ENCODE measurements at regions not wholly inside any gene's neighbourhood (a gene's known extent, or its start where the extent isn't known, plus 50 kb on each side); places are given as distances from the start of the nearest gene placed in this dataset.

DNA sequence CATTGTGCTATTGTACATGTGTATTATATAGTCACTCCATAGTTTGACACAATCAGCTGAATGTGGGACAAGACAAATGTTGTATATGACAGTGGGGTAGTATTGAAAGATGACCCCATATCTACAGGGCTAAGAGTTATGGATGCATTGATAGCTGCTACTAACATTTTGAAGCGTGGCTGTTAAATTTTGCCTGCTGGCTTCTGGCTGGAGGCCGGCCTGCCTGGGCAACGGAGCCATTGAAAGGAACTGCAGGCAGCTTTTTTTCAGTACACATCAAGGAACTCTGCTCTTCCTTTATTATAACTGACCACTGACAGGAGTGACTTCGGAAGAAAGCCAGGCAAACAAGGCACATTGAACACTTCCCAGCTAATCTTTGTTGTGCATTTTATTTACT, 76.1 kb upstream of the TMEM33 start:
- no peak for DNase-seq

DNA sequence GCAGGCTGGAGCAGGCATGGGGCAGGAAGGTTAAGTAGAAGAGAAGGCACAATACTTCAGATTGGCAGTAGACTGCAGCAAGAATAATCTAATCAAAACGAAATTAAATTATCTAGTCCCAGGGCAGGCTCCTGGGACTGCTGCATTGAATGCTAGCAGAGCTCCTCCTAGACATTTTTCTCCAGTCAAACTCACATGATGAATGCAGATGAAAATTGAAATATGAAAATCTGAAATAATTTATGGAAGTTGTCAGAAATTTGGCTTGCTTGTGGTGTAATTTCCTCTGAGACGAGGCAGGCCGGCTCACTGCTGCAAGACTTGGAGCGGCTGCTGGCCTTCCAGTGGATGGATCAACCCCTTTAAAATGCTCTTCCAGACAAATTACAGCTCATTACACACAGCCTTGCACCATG, 78.0 kb upstream of the TMEM33 start:
- no peak for DNase-seq

DNA sequence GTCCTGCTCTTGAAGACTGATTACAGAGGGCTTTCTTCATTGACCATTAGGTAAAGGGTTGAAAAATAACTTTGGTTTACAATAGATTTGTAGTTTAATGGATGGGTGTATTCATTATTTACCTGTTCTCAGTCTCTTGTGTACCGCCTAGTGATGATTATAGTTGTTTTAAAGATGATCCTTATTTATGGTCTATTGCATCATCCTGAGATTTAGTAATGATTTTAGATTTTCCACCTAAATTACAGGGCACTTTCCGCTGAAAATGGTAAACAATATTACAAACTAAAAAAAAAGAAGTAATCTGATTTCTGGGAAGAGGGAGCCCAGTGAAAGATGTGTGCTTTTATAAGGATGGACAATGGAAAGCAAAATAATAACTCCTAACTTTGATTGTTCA, 78.4 kb upstream of the TMEM33 start:
- DNase-seq: no peak

DNA sequence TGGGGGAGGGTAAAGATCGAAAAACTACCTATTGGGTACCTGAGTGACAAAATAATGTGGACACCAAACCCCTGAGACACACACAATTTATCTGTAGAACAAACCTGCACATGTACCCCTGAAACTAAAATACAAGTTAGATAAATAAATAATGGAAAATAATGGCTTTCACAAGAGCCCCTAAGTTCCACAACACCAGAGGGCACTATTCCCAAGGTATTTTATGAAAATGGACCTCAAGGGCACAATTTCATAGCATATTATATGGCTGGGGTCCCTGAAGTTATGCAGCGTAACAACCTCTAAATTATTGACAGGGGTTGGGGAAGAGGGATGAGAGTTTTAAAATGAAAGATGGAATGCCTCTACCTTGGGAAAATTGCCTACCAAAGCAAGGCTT, 81.3 kb upstream of the TMEM33 start:
- DNase-seq: no peak

DNA sequence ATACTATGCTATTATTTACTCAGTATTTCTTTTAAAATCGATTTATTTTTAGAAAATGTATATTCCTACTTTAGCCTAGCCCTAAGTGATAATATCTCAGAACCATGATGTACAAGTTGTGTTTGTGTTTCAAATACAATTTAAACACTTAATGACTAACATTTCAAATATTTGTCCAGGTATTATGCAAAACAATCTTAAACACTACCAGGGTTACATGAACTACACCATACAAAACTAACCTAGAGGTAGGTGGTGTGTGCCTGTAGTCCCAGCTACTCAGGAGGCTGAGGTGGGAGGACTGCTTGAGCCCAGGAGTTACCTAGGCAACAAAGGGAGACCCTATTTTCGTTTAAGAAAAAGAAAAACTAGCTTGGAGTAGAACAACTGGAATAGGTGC, 83.0 kb upstream of the TMEM33 start:
- no peak for DNase-seq

DNA sequence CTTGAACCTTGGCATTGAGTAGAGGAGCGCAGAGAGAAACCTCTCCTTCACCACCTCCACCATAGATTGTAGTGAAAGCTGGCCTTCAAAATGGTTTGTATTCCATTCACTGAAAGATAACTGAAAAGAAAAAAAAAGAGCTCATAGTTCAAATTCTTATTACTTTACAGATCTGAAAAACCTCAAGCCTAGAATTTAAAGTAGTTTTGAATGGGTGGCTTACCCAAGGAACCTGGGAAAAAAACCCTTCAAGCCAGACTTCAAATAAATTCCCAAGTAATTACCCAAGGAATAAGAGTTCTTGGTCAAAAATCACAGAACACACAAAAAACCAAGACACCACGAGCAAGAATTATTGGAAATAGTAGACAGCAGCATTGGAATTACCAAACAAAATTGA, 83.6 kb upstream of the TMEM33 start:
- DNase-seq: no peak

DNA sequence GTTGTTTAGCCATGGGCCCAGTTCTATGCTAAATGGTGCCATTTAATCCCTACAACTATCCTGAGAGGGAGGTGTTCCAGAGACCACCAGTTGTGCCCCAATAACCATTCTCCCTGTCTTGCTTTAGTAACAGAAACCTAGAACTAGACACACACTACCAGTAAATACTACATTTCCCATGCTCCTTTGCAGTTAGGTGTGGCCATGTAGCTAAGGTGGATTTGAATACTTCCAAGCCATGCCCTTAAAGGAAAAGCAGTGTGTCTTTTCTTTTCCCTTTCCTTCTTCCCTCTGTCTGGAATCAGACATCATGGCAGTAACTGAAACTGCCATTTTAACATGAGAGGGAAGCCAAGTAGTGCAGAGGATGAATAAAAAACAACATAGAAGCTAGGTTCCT, 90.9 kb upstream of the TMEM33 start:
- no peak for DNase-seq

DNA sequence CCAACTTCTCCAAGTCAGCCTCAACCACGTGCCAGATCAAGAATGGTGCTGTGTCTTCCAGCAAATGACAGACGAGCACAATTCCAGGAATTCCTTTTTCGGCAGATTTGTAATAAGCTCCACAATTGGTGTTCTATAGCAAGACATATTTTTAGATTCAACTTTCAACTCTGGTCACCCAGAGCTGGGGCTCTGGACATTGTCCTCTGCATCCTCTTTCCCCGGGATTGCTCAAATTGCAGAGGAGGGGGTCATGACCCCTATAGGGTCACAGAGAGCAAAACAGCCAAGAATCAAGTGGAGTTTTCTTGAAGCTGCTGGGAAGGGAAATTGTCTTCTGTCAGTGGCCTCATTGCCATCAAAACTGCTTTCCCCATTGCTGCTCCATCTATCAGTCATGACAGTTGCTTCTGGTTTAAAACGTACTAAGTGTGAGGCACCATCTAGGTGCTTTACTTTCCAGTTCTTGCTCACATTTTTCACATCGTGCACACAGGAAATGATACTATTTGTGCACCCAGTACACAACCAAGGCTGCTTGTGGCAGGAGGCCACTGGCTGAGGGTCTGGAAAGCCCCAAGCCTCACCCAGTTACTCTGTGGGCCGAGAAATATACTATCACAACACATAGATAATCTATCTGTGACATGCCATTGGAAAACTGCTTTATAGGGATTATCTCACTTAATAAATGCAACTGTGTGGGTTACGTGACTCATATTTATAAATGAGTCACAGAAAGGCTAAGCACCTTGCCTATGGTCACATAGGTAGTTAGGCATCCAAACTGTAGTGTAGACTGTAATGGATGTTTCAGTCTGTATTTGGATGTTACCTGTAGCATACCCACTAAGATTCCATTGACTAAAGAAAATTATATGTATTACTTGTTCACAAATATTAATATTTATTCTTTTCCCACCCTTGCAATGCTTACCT, 91.7 kb upstream of the PHOX2B start:
- DNase-seq: no peak

DNA sequence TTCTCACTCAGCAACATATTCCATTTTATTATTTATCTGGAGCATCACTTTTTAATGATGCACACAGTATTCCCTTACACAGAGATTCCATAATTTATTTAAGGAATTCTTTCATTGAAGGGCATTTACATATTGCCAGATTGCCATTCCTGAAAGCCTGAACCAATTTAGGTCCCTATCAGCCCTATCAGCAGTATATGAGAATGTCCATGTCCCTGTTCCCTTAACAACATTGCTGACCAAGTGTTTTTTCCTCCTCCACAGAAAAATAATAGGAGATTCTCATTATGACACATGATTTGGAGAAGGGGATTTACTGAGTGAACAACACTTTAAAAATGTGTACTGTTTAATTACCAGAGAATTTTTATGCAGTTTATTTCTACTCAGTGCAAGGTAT, 90.1 kb upstream of the PHOX2B start:
- DNase-seq: no peak

DNA sequence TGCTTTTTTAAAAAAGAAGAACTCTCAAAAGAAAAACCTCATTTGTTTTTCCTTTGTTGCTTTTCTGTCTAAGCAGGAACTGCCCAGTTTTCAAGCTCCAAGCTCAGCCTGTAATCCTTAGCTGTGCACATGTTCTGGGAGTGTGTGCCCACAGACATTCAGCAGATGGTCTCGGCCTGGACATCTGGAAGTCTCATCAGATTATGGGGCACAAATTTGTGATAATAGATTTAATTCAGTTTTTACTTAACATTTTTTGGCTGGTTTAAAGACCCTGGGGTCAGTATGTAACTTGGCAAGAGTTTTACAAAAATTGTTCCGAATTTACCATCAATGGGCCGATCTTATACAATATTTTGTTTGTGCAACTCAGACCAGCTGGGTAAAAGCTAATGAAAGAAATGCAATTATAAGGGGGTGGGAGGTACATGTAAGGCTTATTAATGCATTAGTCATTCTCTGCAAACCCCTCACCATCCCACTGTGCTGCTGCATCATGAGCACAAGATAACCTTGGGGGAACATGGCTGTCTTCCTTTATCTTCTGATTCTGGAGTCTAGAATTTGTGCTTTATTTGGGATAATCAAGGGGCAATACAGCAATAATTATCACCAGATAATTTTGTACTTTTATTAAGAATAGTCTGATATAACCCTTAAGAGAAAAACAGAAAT, 86.9 kb upstream of the PHOX2B start:
- DNase-seq: no peak

DNA sequence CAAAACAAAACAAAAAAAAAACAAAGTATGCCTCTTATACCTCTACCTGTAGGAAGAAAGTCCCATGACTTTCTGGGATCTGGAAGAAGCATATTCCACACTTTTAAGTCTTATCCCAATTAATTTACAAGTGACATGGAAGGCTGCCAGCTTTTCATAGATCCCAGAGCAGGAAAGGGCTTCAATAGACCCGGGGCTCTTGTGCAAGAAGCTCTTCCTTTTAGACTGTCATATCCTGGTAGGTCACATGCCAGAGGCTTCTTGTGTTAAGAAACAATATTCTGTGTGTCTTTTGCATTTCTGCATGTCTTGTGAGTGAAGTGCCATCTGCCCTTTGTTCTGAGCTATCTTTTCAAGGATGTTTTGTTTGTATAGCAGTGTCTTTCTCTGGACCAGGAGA, 84.4 kb upstream of the PHOX2B start:
- DNase-seq: no peak

DNA sequence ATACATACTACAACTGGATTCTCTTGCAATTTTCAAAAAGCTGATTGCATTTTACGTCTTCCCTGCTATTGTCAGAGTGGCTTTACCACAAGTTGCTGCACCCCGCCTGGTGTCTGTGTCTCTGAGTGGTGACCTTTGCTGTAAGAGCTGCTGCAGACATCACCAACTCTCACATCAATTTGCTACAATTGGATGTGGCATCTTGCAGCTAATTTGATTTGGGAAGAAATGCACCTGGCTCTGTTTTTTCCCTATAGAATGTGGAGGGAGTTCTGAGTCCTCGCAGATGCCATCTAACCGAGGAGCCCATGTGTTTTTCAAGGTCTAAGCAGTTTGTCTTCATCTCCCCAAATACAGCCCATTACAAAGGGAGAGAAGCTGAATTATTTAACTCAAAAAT, 73.8 kb upstream of the PHOX2B start:
- DNase-seq: no peak

DNA sequence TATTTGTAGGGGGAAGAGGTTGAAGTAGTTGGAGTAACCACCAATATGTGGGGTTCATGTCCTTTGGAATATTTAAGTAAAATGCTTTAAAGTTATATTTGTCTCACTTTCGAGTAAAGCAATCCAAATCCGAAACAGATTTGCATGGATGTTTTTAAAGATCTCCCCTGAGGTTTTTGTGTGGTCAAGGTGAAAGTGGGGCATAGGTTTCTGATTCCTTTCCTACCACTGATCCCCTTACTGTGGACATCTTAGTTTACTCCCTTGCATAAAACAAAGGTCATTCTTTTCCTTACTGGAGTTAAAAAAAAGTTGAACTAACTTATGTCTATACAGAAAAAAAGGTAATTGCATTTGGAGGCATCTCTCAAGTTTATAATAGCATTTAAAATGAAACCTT, 71.9 kb upstream of the PHOX2B start:
- no peak for DNase-seq

DNA sequence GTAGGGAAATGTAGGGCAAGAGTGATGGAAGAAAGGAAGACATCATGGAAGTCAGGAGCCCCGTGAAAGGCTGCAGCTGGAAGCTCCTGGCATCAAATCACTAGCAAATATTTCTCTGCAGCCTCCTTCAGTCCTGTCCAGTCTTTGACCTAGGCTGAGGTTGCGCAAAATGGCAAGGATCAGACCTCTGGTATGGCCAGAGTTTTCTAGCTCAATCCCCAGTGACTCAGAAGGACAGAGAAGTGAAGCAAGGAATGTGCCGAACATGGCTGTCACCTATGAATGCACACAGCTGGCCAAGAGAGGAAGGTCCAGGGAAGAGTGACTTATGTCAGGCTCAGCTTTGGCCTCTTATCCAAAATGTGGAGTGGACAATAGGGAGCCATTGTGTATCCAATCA, 71.1 kb upstream of the PHOX2B start:
- no peak for DNase-seq

DNA sequence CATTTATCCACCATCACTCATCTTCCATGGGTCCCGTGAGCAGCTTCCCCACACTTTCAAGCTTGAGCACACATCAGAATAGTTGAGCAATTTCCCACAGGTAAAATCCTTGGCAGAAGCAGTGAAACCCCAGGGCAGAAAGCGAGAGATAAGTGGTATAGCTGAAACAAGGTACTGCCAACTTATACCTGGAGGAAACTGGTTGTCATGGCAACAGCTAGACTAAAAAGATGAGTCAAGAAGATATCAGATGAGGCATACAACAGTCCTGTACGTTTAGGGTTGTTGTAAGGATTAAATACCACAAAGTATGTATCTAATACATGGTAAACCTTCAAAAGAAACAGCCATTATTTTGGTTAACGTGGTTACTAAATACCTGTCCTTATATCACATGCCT, 66.9 kb upstream of the PHOX2B start:
- DNase-seq: no peak

DNA sequence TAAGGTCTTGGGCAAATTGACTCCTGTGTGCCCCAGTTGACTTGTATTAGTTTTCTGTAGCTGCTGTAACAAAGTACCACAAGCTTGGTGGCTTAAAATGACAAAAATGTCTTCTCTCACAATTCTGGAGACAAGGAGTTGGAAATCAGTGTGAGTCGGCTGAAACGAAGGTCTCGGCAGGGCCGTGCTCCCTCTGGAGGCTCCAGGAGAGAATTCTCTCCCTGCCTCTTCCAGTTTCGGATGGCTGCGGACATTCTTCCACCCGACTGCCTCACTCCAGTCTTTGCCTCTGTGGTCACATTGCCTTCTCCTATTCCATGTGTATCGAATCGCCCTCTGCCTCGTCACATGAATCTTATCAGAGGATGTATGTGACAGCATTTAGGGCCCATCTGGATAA, 66.0 kb upstream of the PHOX2B start:
- DNase-seq: no peak

DNA sequence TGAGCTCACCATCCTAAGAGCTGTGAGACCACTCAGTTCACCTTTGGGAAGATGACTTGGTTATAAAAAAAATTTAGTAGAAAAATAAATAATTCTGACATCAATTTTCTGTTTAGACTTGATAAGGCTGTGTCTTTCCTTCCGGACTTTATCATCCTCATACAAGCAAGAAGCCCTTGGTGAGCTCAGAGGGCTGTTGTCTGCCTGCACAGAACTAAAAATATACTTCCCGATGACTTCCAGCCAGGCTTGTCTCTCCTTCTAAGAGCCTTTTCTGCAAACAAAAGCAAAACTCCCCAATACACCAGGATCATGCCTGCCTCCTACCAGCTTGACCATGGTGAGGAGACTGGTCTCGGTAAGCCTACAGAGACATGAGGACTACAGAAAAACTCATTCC, 58.3 kb upstream of the PHOX2B start:
- no peak for DNase-seq

DNA sequence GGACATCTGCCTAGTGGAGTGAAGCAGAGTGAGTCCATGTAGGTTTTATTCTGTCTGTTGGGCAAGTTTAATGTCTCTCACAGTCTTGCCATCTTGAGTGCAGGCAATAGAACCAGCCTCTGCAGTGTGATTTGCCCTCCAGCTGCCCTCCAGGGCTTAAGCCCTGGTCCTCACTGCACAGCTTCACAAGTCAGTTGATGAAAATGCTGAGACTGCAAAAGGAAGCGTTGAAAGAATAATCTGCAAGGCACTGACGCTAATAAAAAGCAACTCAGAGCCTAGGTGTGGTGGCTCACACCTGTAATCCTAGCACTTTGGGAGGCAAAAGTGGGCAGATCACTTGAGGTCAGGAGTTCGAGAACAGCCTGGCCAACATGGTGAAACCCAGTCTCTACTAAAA, 54.1 kb upstream of the PHOX2B start:
- no peak for DNase-seq

DNA sequence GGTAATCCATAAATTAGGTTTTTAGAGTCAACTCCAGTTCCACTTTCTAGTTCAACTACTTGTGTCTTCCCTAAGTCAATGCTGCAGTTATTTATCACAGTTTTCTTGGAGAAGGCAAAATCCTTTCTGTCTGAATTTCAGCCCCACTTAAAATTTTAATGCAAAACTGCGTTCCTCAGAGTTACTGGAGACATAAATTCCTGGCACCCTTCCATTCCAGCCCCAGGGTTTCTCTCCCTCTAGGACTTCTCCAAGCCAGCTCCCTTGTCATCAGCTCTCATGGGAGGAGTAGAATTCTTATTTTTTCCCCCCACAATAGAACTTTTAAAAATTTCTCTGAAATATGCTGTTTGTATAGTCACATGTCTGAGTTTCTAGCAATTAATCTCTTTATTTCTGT, 50.6 kb upstream of the PHOX2B start:
- no peak for DNase-seq
